ENCODE measurements at regions not wholly inside any gene's neighbourhood (a gene's known extent, or its start where the extent isn't known, plus 50 kb on each side); places are given as distances from the start of the nearest gene placed in this dataset.

- TF ChIP-seq EP300 (IDR thresholded peaks at IDR 0.05; ENCODE audit: low read depth) (no peak), CTCF (IDR thresholded peaks at IDR 0.05) (no peak)
These were observed 624.1 kb downstream of the NR2F1-AS1 start for GRCh38 chr5:92956886-92957285.
